Activated effector memory CD4-positive, alpha-beta T cell treated with anti-CD3 and anti-CD28 coated beads, Interleukin-2, amount 50 U/mL, for 16 hours (primary cell): ENCODE measurements at regions not wholly inside any gene's neighbourhood (a gene's known extent, or its start where the extent isn't known, plus 50 kb on each side); places are given as distances from the start of the nearest gene placed in this dataset.
"Not testable (repeated sequence)": the region's sequence is repeated elsewhere in the genome, so short reads cannot be mapped to it uniquely, and the experiment has no call there.

ENCODE experiments used
- DNase-seq: peaks from one replicate; pipeline ENCODE4 v3.0.0-alpha.2; 2020

GRCh38 chr3:6471744-6472143 lies 389.2 kb upstream of the GRM7 start:
- DNase-seq = no peak

GRCh38 chr3:6490487-6491327 lies 370.2 kb upstream of the GRM7 start:
- not testable (repeated sequence) for DNase-seq

- DNase-seq = no peak
Observed at GRCh38 chr3:6491768-6492167, 369.1 kb upstream of the GRM7 start.

GRCh38 chr3:6492306-6492705 lies 368.6 kb upstream of the GRM7 start:
- DNase-seq = no peak

GRCh38 chr3:6498944-6499343 lies 362.0 kb upstream of the GRM7 start:
- DNase-seq = not testable (repeated sequence)

- DNase-seq = no peak
Observed at GRCh38 chr3:6504347-6504746, 356.6 kb upstream of the GRM7 start.

GRCh38 chr3:6504834-6505233 lies 356.1 kb upstream of the GRM7 start:
- DNase-seq = no peak

- DNase-seq = no peak
Observed at GRCh38 chr3:6508410-6508759, 352.5 kb upstream of the GRM7 start.

- no peak for DNase-seq
Observed at GRCh38 chr3:6509576-6509975, 351.3 kb upstream of the GRM7 start.

- no peak for DNase-seq
Observed at GRCh38 chr3:6510713-6511112, 350.2 kb upstream of the GRM7 start.

- no peak for DNase-seq
Observed at GRCh38 chr3:6512172-6512800, 348.6 kb upstream of the GRM7 start.

- no peak for DNase-seq
Observed at GRCh38 chr3:6516143-6516542, 344.8 kb upstream of the GRM7 start.

GRCh38 chr3:6516694-6517093 lies 344.2 kb upstream of the GRM7 start:
- DNase-seq = no peak

- DNase-seq = no peak
Observed at GRCh38 chr3:6518709-6519345, 342.1 kb upstream of the GRM7 start.

- DNase-seq = no peak
Observed at GRCh38 chr3:6521369-6522113, 339.4 kb upstream of the GRM7 start.

- no peak for DNase-seq
Observed at GRCh38 chr3:6522191-6522590, 338.7 kb upstream of the GRM7 start.

- DNase-seq = no peak
Observed at GRCh38 chr3:6523043-6523442, 337.9 kb upstream of the GRM7 start.

- no peak for DNase-seq
Observed at GRCh38 chr3:6524479-6524878, 336.4 kb upstream of the GRM7 start.

GRCh38 chr3:6526321-6526720 lies 334.6 kb upstream of the GRM7 start:
- no peak for DNase-seq

- no peak for DNase-seq
Observed at GRCh38 chr3:6526861-6527260, 334.1 kb upstream of the GRM7 start.

GRCh38 chr3:6528951-6529350 lies 332.0 kb upstream of the GRM7 start:
- DNase-seq = no peak

GRCh38 chr3:6531153-6531552 lies 329.8 kb upstream of the GRM7 start:
- DNase-seq = no peak

- no peak for DNase-seq
Observed at GRCh38 chr3:6532101-6532500, 328.8 kb upstream of the GRM7 start.

GRCh38 chr3:6540981-6541380 lies 319.9 kb upstream of the GRM7 start:
- no peak for DNase-seq
